ENCODE measurements at regions not wholly inside any gene's neighbourhood (a gene's known extent, or its start where the extent isn't known, plus 50 kb on each side); places are given as distances from the start of the nearest gene placed in this dataset.

GRCh38 chr1:42070996-42071395 is 82.2 kb upstream of the GUCA2B start:
- TF ChIP-seq, protein P1, sequence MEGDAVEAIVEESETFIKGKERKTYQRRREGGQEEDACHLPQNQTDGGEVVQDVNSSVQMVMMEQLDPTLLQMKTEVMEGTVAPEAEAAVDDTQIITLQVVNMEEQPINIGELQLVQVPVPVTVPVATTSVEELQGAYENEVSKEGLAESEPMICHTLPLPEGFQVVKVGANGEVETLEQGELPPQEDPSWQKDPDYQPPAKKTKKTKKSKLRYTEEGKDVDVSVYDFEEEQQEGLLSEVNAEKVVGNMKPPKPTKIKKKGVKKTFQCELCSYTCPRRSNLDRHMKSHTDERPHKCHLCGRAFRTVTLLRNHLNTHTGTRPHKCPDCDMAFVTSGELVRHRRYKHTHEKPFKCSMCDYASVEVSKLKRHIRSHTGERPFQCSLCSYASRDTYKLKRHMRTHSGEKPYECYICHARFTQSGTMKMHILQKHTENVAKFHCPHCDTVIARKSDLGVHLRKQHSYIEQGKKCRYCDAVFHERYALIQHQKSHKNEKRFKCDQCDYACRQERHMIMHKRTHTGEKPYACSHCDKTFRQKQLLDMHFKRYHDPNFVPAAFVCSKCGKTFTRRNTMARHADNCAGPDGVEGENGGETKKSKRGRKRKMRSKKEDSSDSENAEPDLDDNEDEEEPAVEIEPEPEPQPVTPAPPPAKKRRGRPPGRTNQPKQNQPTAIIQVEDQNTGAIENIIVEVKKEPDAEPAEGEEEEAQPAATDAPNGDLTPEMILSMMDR (conservative IDR thresholded peaks at IDR 0.05; ENCODE audit: low read depth, low read length), result no peak
- TF ChIP-seq EZH2 (IDR thresholded peaks at IDR 0.05; ENCODE audit: borderline replicate concordance, low read depth, low read length, poor library complexity, severe bottlenecking), result no peak
